Sigmoid colon (tissue), 4 donors: ENCODE measurements at regions not wholly inside any gene's neighbourhood (a gene's known extent, or its start where the extent isn't known, plus 50 kb on each side); places are given as distances from the start of the nearest gene placed in this dataset.

Experiments used
- POLR2AphosphoS5 ChIP-seq, 4 donors: sonication (generic); formaldehyde crosslinking; IDR thresholded peaks; one replicate each; pipeline ENCODE4 v1.6.1; 2017; ENCODE audit warnings: antibody characterized with exemption in 4 of 4
- TF ChIP-seq, protein P1 (sequence below), 4 experiments: fragments of 450-650 bp in 3 of 4; fragments of 200-600 bp in 1 of 4; IDR thresholded peaks; one replicate each; pipeline ENCODE4 v1.5.1; 2016 to 2019; ENCODE audit warnings: antibody characterized with exemption in 4 of 4, mild to moderate bottlenecking in 3 of 4, moderate library complexity in 2 of 4

DNA sequence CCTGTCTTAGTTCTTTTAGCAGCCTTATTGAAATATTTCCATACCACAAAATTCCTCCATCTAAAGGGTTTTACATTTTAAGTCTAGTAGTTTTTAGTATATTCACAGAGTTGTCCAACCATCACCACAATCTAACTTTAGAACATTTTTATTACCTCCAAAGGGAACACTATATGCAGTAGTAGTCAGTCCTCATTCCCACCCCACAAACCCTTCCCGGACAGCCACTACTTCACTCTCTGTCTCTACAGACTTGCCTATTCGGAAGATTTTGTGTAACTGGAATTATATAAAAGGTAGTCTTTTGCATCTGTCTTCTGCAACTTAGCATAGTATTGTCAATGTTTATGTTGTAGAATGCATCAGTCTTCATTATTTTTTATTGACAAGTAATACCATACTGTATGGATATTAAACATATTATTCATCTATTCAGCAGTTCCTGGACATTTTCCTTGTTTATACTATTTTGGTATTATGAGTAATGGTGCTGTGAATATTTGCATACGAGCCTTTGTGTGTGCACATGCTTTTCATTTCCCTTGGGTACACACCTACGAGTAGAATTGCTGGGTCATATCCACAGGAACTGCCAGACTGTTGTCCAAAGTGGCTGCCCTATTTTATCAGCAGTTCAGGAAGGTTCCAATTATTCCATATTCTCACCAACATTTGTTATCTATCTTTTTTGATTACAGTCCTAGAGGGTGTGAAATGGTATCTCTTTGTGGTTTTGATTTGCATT is 60.9 kb upstream of the LANCL2 start:
- TF ChIP-seq, protein P1, sequence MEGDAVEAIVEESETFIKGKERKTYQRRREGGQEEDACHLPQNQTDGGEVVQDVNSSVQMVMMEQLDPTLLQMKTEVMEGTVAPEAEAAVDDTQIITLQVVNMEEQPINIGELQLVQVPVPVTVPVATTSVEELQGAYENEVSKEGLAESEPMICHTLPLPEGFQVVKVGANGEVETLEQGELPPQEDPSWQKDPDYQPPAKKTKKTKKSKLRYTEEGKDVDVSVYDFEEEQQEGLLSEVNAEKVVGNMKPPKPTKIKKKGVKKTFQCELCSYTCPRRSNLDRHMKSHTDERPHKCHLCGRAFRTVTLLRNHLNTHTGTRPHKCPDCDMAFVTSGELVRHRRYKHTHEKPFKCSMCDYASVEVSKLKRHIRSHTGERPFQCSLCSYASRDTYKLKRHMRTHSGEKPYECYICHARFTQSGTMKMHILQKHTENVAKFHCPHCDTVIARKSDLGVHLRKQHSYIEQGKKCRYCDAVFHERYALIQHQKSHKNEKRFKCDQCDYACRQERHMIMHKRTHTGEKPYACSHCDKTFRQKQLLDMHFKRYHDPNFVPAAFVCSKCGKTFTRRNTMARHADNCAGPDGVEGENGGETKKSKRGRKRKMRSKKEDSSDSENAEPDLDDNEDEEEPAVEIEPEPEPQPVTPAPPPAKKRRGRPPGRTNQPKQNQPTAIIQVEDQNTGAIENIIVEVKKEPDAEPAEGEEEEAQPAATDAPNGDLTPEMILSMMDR (IDR thresholded peaks at IDR 0.05) = no peak
- no peak for TF ChIP-seq POLR2AphosphoS5 (IDR thresholded peaks at IDR 0.05)
